Neural crest cell (in vitro differentiated cells): ENCODE measurements at regions not wholly inside any gene's neighbourhood (a gene's known extent, or its start where the extent isn't known, plus 50 kb on each side); places are given as distances from the start of the nearest gene placed in this dataset.

Experiments
- DNase-seq: peaks from one replicate; pipeline ENCODE4 v3.0.0; 2021; ENCODE audit warnings: low read depth, mixed read lengths, low spot score
- H3K27ac Mint-ChIP-seq: one replicate; pipeline ENCODE4 v1.8.0; 2021; ENCODE audit warnings: mild to moderate bottlenecking, mixed read lengths; ENCODE audit not compliant: unreplicated experiment
- H3K27me3 Mint-ChIP-seq: 2 replicates; pipeline ENCODE4 v1.8.0; 2021; ENCODE audit warnings: low read depth, mild to moderate bottlenecking, mixed read lengths
- H3K36me3 Mint-ChIP-seq: 2 replicates; pipeline ENCODE4 v1.8.0; 2021; ENCODE audit warnings: low read depth, mild to moderate bottlenecking, mixed read lengths
- H3K4me1 Mint-ChIP-seq: 2 replicates; pipeline ENCODE4 v1.8.0; 2021; ENCODE audit warnings: mixed read lengths
- H3K4me3 Mint-ChIP-seq: one replicate; pipeline ENCODE4 v1.8.0; 2021; ENCODE audit warnings: mild to moderate bottlenecking, mixed read lengths
- H3K9me3 Mint-ChIP-seq: 2 replicates; pipeline ENCODE4 v1.8.0; 2021; ENCODE audit warnings: mixed read lengths
- TF ChIP-seq, protein P1 (sequence below): fragments of 200-600 bp; sonication (generic); conservative IDR thresholded peaks from 2 replicates; pipeline ENCODE4 v1.5.0; 2021; ENCODE audit warnings: antibody characterized with exemption, mild to moderate bottlenecking

DNA sequence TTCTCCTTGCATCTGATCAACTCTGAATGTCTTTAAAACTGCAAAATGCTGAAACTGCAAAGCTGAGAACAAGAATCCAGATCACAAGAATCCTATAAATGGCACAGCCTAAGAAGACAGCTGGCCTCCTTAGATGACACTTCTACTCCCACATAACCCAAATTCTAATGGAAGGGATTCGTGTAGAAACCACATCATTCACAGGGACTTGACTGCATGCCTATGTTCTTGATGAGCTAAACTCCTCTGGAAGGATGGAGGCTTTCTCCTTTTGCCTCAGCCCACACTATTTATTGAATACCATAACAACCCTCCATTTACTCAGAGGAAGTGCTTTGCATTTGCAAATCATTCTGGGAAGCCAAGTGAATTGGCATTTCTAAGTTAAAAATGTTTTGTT, 252.5 kb upstream of the VWC2 start:
- no peaks in the 10 kb centered on the region for H3K9me3 Mint-ChIP-seq

DNA sequence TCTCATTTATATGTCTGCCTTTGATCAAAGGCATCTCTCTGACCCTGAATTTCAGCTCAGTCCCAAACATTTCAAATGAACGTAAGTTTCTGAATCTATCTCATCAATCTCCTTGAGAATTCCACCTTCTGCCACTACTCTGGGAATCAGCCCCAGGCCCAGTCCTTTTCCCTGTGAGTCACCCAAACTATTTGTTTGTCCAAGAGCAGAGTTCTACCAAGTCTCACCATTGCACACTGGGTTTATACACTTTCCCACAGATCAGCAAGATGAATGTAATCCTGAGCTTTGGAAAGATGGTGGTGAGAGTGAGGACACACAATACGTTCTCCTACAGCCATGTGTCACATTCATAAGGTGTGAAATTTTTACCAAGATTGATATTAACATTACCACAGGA, 251.3 kb upstream of the VWC2 start:
- H3K9me3 Mint-ChIP-seq: no peaks in the 10 kb centered on the region
- no peaks in the 10 kb centered on the region for H3K36me3 Mint-ChIP-seq
- H3K4me1 Mint-ChIP-seq: no peaks in the 10 kb centered on the region
- H3K4me3 Mint-ChIP-seq: no peak overlapping the region
- no peaks in the 10 kb centered on the region for H3K27me3 Mint-ChIP-seq
- TF ChIP-seq, protein P1, sequence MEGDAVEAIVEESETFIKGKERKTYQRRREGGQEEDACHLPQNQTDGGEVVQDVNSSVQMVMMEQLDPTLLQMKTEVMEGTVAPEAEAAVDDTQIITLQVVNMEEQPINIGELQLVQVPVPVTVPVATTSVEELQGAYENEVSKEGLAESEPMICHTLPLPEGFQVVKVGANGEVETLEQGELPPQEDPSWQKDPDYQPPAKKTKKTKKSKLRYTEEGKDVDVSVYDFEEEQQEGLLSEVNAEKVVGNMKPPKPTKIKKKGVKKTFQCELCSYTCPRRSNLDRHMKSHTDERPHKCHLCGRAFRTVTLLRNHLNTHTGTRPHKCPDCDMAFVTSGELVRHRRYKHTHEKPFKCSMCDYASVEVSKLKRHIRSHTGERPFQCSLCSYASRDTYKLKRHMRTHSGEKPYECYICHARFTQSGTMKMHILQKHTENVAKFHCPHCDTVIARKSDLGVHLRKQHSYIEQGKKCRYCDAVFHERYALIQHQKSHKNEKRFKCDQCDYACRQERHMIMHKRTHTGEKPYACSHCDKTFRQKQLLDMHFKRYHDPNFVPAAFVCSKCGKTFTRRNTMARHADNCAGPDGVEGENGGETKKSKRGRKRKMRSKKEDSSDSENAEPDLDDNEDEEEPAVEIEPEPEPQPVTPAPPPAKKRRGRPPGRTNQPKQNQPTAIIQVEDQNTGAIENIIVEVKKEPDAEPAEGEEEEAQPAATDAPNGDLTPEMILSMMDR: no peak
- no peak for DNase-seq
- H3K27ac Mint-ChIP-seq: no peak overlapping the region

More for the DNA sequence above, 252.5 kb upstream of the VWC2 start:
- no peak overlapping the region for H3K4me3 Mint-ChIP-seq
- H3K27ac Mint-ChIP-seq: no peak overlapping the region
- TF ChIP-seq, protein P1: no peak
- no peaks in the 10 kb centered on the region for H3K4me1 Mint-ChIP-seq
- no peak for DNase-seq
- no peaks in the 10 kb centered on the region for H3K27me3 Mint-ChIP-seq
- no peaks in the 10 kb centered on the region for H3K36me3 Mint-ChIP-seq

DNA sequence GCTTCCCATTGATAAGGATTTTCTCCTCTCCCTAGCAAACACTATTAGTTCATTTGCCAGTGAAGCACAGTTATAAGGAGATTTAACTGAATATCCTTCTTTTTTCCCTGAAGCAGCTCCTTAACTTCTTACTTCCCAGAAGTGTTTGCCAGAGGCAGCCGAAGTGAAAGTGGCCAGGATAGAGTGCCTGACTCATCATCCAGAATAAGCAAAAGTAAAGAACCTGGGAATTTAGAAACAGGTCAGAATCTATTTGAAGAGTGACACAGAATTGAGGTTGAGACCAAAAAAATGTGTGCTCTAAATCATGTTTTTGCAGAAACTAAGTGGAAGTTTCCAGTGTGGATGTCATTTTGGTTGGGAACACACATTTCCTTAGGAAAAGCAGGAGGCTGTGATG, 249.6 kb upstream of the VWC2 start:
- no peaks in the 10 kb centered on the region for H3K27me3 Mint-ChIP-seq
- no peaks in the 10 kb centered on the region for H3K4me1 Mint-ChIP-seq
- no peak overlapping the region for H3K4me3 Mint-ChIP-seq

DNA sequence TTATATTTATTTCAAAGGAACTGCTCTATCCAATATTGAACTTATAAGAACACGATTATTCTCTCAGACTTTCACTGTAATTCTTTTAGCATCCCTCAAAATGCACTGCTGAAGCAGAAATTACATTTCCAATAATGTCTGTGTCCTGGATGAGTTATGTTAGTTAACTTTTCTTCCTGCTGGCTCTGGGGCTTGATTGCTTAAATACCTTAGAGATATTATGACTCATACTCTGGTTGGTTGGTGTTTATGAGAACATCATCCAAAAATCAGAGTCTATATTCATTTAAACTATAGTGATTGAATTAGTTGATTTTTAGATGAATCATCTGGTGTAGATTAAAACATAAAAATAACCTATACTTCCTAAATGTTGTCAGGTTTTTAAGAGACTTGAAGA, 246.3 kb upstream of the VWC2 start:
- Mint-ChIP-seq H3K4me1 (no peaks in the 10 kb centered on the region), H3K27ac (no peak overlapping the region), H3K4me3 (no peak overlapping the region), H3K9me3 (no peaks in the 10 kb centered on the region), H3K27me3 (no peaks in the 10 kb centered on the region), H3K36me3 (no peaks in the 10 kb centered on the region)
- TF ChIP-seq, protein P1: no peak
- no peak for DNase-seq

More for the DNA sequence above, 249.6 kb upstream of the VWC2 start:
- no peaks in the 10 kb centered on the region for H3K9me3 Mint-ChIP-seq
- H3K36me3 Mint-ChIP-seq: no peaks in the 10 kb centered on the region
- TF ChIP-seq, protein P1: no peak
- no peak overlapping the region for H3K27ac Mint-ChIP-seq
- no peak for DNase-seq

DNA sequence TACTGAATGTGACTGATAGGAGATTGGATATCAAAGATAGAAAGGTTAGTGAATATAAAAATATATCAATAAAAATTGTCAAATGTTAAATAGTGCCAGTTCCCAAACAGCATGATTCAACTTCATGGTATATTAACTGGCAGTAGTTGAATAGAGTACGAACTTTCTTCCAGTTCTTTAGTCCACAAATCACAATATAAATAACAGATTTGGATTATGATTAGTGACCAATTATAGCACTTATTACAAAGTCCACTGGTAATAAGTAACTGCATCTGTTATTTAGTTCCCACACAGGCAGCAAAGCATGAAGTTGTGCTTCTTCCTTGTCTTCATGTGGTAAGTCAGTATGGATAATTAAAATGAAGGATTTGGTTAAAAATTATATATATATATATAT, 243.0 kb upstream of the VWC2 start:
- no peak for DNase-seq
- Mint-ChIP-seq H3K27me3 (no peaks in the 10 kb centered on the region), H3K9me3 (peaks cover 2% of the 10 kb centered on the region), H3K4me3 (no peak overlapping the region), H3K4me1 (no peaks in the 10 kb centered on the region), H3K36me3 (no peaks in the 10 kb centered on the region), H3K27ac (no peak overlapping the region)
- TF ChIP-seq, protein P1: no peak
